ENCODE measurements at regions not wholly inside any gene's neighbourhood (a gene's known extent, or its start where the extent isn't known, plus 50 kb on each side); places are given as distances from the start of the nearest gene placed in this dataset.
"Not testable (repeated sequence)": the region's sequence is repeated elsewhere in the genome, so short reads cannot be mapped to it uniquely, and the experiment has no call there.

- no peak for DNase-seq
Observed at GRCh38 chr3:176873261-176873660, 324.0 kb downstream of the TBL1XR1 start.

- DNase-seq: peak in 7 of 58 donors; percentile 0 to 16 (median 1)
Observed at GRCh38 chr3:176872771-176873209, 324.5 kb downstream of the TBL1XR1 start.

GRCh38 chr3:176870451-176870850 is 326.8 kb downstream of the TBL1XR1 start:
- no peak for DNase-seq

GRCh38 chr3:176867681-176868663 is 329.3 kb downstream of the TBL1XR1 start:
- DNase-seq: no peak

GRCh38 chr3:176861137-176861536 is 336.1 kb downstream of the TBL1XR1 start:
- no peak for DNase-seq

GRCh38 chr3:176856721-176857120 is 340.6 kb downstream of the TBL1XR1 start:
- DNase-seq: no peak

- no peak for DNase-seq
Observed at GRCh38 chr3:176855901-176856486, 341.3 kb downstream of the TBL1XR1 start.

GRCh38 chr3:176855213-176855612 is 342.1 kb downstream of the TBL1XR1 start:
- DNase-seq: no peak

GRCh38 chr3:176850498-176850897 is 346.8 kb downstream of the TBL1XR1 start:
- no peak for DNase-seq

- DNase-seq: peak in 1 of 58 donors; percentile 0
Observed at GRCh38 chr3:176848431-176849214, 348.7 kb downstream of the TBL1XR1 start.

GRCh38 chr3:176842914-176843313 is 354.4 kb downstream of the TBL1XR1 start:
- no peak for DNase-seq

- DNase-seq: no peak
Observed at GRCh38 chr3:176840641-176841286, 356.5 kb downstream of the TBL1XR1 start.

GRCh38 chr3:176839901-176840300 is 357.4 kb downstream of the TBL1XR1 start:
- no peak for DNase-seq

- no peak for DNase-seq
Observed at GRCh38 chr3:176839466-176839865, 357.8 kb downstream of the TBL1XR1 start.

GRCh38 chr3:176827244-176827643 is 370.0 kb downstream of the TBL1XR1 start:
- DNase-seq: not testable (repeated sequence)

- no peak for DNase-seq
Observed at GRCh38 chr3:176824811-176825210, 372.5 kb downstream of the TBL1XR1 start.

GRCh38 chr3:176820764-176821163 is 376.5 kb downstream of the TBL1XR1 start:
- no peak for DNase-seq

- no peak for DNase-seq
Observed at GRCh38 chr3:176816937-176817336, 380.3 kb downstream of the TBL1XR1 start.

GRCh38 chr3:176814285-176814684 is 383.0 kb downstream of the TBL1XR1 start:
- DNase-seq: peak in 18 of 58 donors; percentile 0 to 19 (median 3)

- no peak for DNase-seq
Observed at GRCh38 chr3:176807938-176808337, 389.3 kb downstream of the TBL1XR1 start.

- DNase-seq: no peak
Observed at GRCh38 chr3:176799675-176800074, 397.6 kb downstream of the TBL1XR1 start.
